ENCODE measurements at regions not wholly inside any gene's neighbourhood (a gene's known extent, or its start where the extent isn't known, plus 50 kb on each side); places are given as distances from the start of the nearest gene placed in this dataset.

DNA sequence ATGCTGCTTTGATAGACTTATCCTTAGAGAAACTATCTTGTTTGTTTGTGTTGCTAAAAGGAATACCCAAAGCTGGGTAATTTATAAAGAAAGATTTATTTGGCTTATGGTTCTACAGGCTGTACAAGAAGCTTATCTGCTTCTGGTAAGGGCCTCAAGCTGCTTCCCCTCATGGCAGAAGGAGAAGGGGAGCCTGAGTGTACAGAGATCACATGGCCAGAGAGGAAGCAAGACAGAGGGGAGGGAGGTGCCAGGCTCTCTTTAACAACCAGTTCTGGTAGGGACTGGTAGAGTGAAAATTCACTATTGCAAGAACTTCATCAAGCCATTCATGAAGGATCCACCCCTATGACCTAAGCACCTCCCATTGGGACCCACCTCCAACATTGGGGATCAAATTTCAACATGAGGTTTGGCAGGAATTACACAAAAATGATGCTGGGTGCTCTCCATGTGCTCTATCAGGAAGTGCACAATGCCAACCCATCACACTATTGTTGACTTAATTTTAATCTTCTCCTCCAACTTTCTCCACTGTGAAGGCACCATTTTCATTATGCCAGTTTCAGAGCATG, 115.1 kb upstream of the SHB start:
- in situ Hi-C loops (cut with HindIII; ENCODE audit: low pct_unique_long_range_greater_than_20kb, low sequenced_read_pairs) (no loop called here), intact Hi-C loops (cut with micrococcal nuclease; ENCODE audit: unreplicated experiment) (no loop called here)
- no peak overlapping the region for H3K4me3 ChIP-seq (ENCODE audit: low read depth in 2 of 2, low read length in 2 of 2)
- H3K27ac ChIP-seq (ENCODE audit: low read length) = no peak overlapping the region
- ChIA-PET POLR2A (no interaction called here), CTCF (no interaction called here)
- DNase-seq (ENCODE audit: low read depth, low spot score) (no peak), ATAC-seq (no peak)
- no peaks in the 10 kb centered on the region for H3K9me3 ChIP-seq (ENCODE audit: control insufficient read depth, insufficient read depth, low read depth, low read length)
- no TSS peak for BruUV-seq (replicated peaks)
- H3K36me3 ChIP-seq (ENCODE audit: control insufficient read depth, insufficient read depth, low read length) = no peaks in the 10 kb centered on the region
- TF ChIP-seq POLR2AphosphoS5 (IDR thresholded peaks at IDR 0.05; ENCODE audit: low read depth, low read length) = no peak
- TF ChIP-seq, protein P1, sequence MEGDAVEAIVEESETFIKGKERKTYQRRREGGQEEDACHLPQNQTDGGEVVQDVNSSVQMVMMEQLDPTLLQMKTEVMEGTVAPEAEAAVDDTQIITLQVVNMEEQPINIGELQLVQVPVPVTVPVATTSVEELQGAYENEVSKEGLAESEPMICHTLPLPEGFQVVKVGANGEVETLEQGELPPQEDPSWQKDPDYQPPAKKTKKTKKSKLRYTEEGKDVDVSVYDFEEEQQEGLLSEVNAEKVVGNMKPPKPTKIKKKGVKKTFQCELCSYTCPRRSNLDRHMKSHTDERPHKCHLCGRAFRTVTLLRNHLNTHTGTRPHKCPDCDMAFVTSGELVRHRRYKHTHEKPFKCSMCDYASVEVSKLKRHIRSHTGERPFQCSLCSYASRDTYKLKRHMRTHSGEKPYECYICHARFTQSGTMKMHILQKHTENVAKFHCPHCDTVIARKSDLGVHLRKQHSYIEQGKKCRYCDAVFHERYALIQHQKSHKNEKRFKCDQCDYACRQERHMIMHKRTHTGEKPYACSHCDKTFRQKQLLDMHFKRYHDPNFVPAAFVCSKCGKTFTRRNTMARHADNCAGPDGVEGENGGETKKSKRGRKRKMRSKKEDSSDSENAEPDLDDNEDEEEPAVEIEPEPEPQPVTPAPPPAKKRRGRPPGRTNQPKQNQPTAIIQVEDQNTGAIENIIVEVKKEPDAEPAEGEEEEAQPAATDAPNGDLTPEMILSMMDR (IDR thresholded peaks at IDR 0.05) = no peak
- TF ChIP-seq SIN3A (IDR thresholded peaks at IDR 0.05; ENCODE audit: borderline replicate concordance, insufficient read depth, low read depth, low read length) = no peak
- TF ChIP-seq TCF7L2 (IDR thresholded peaks at IDR 0.05; ENCODE audit: low read depth, low read length) = no peak
- TF ChIP-seq, protein P2, sequence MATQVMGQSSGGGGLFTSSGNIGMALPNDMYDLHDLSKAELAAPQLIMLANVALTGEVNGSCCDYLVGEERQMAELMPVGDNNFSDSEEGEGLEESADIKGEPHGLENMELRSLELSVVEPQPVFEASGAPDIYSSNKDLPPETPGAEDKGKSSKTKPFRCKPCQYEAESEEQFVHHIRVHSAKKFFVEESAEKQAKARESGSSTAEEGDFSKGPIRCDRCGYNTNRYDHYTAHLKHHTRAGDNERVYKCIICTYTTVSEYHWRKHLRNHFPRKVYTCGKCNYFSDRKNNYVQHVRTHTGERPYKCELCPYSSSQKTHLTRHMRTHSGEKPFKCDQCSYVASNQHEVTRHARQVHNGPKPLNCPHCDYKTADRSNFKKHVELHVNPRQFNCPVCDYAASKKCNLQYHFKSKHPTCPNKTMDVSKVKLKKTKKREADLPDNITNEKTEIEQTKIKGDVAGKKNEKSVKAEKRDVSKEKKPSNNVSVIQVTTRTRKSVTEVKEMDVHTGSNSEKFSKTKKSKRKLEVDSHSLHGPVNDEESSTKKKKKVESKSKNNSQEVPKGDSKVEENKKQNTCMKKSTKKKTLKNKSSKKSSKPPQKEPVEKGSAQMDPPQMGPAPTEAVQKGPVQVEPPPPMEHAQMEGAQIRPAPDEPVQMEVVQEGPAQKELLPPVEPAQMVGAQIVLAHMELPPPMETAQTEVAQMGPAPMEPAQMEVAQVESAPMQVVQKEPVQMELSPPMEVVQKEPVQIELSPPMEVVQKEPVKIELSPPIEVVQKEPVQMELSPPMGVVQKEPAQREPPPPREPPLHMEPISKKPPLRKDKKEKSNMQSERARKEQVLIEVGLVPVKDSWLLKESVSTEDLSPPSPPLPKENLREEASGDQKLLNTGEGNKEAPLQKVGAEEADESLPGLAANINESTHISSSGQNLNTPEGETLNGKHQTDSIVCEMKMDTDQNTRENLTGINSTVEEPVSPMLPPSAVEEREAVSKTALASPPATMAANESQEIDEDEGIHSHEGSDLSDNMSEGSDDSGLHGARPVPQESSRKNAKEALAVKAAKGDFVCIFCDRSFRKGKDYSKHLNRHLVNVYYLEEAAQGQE (IDR thresholded peaks at IDR 0.05; ENCODE audit: insufficient read depth in 1 of 2, low read depth in 2 of 2, low read length in 1 of 2) = no peak
- no peaks in the 10 kb centered on the region for H3K4me1 ChIP-seq (ENCODE audit: control insufficient read depth, insufficient read depth, low read length)
- H3K27me3 ChIP-seq (ENCODE audit: control insufficient read depth, insufficient read depth, low read length) = no peaks in the 10 kb centered on the region

DNA sequence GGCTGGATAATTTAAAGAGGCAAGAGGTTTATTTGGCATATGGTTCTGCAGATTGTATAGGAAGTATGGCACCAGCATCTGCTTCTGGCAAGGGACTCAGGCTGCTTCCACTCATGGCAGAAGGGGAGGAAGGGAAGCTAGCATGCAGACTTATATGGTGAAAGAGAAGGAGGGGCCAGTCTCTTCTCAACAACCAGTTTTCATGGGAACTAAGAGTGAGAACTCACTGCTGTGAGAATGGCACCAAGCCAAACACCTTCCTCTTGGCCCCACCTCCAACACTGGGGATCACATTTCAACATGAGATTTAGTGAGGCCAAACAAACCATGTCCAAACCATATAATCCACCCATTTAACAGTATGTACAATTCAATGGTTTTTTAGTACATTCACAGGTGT, 113.3 kb upstream of the SHB start:
- Histone ChIP-seq H3K27ac (ENCODE audit: low read length) (no peak overlapping the region), H3K36me3 (ENCODE audit: control insufficient read depth, insufficient read depth, low read length) (no peaks in the 10 kb centered on the region), H3K9me3 (ENCODE audit: control insufficient read depth, insufficient read depth, low read depth, low read length) (no peaks in the 10 kb centered on the region), H3K4me1 (ENCODE audit: control insufficient read depth, insufficient read depth, low read length) (no peaks in the 10 kb centered on the region), H3K4me3 (ENCODE audit: low read depth in 2 of 2, low read length in 2 of 2) (no peak overlapping the region), H3K27me3 (ENCODE audit: control insufficient read depth, insufficient read depth, low read length) (no peaks in the 10 kb centered on the region)
- ATAC-seq = no peak
- DNase-seq (ENCODE audit: low read depth, low spot score) = no peak
- POLR2A ChIA-PET = no interaction called here
- no peak for TF ChIP-seq TCF7L2 (IDR thresholded peaks at IDR 0.05; ENCODE audit: low read depth, low read length)
- TF ChIP-seq, protein P2 (IDR thresholded peaks at IDR 0.05; ENCODE audit: insufficient read depth in 1 of 2, low read depth in 2 of 2, low read length in 1 of 2) = no peak
- no peak for TF ChIP-seq SIN3A (IDR thresholded peaks at IDR 0.05; ENCODE audit: borderline replicate concordance, insufficient read depth, low read depth, low read length)
- TF ChIP-seq POLR2AphosphoS5 (IDR thresholded peaks at IDR 0.05; ENCODE audit: low read depth, low read length) = no peak
- TF ChIP-seq, protein P1 (IDR thresholded peaks at IDR 0.05) = no peak
- intact Hi-C loops (cut with micrococcal nuclease; ENCODE audit: unreplicated experiment) = no loop called here
- in situ Hi-C loops (cut with HindIII; ENCODE audit: low pct_unique_long_range_greater_than_20kb, low sequenced_read_pairs) = no loop called here
- CTCF ChIA-PET = no interaction called here
- BruUV-seq (replicated peaks) = no TSS peak
